KMS-11 (cell line): ENCODE measurements at regions not wholly inside any gene's neighbourhood (a gene's known extent, or its start where the extent isn't known, plus 50 kb on each side); places are given as distances from the start of the nearest gene placed in this dataset.

ENCODE experiments used
- H2AFZ ChIP-seq: fragments of 200-600 bp; sonication (generic); 2 replicates; pipeline ENCODE4 v1.6.1; 2016; ENCODE audit warnings: antibody characterized with exemption, mixed run types, low read depth
- H3K27ac ChIP-seq: fragments of 200-600 bp; sonication (generic); 2 replicates; pipeline ENCODE4 v1.6.1; 2016; ENCODE audit warnings: mild to moderate bottlenecking, mixed run types
- H3K27me3 ChIP-seq: fragments of 200-600 bp; sonication (generic); 2 replicates; pipeline ENCODE4 v1.6.1; 2017; ENCODE audit warnings: mild to moderate bottlenecking, low read depth, mixed run types, moderate library complexity; ENCODE audit not compliant: insufficient read depth
- H3K36me3 ChIP-seq: fragments of 200-600 bp; sonication (generic); 2 replicates; pipeline ENCODE4 v1.6.1; 2017; ENCODE audit warnings: mild to moderate bottlenecking, mixed run types; ENCODE audit not compliant: insufficient read depth
- H3K4me1 ChIP-seq: fragments of 200-600 bp; sonication (generic); 2 replicates; pipeline ENCODE4 v1.6.1; 2016; ENCODE audit warnings: mild to moderate bottlenecking, low read depth, mixed run types; ENCODE audit not compliant: poor library complexity, severe bottlenecking
- H3K4me2 ChIP-seq: fragments of 200-600 bp; sonication (generic); 2 replicates; pipeline ENCODE4 v1.7.0; 2016; ENCODE audit warnings: mild to moderate bottlenecking, mixed run types
- H3K4me3 ChIP-seq: fragments of 200-600 bp; sonication (generic); IDR thresholded peaks from 2 replicates; pipeline ENCODE4 v1.6.1; 2017; ENCODE audit warnings: low read depth, low read length, mixed read lengths; ENCODE audit not compliant: insufficient read depth
- H3K79me2 ChIP-seq: fragments of 200-600 bp; sonication (generic); 2 replicates; pipeline ENCODE4 v1.6.1; 2016; ENCODE audit warnings: low read depth, mixed run types; ENCODE audit not compliant: insufficient read depth
- H3K9ac ChIP-seq: fragments of 200-600 bp; sonication (generic); 2 replicates; pipeline ENCODE4 v1.6.1; 2016; ENCODE audit warnings: mild to moderate bottlenecking, mixed run types
- H4K20me1 ChIP-seq: fragments of 200-600 bp; sonication (generic); 2 replicates; pipeline ENCODE4 v1.6.1; 2016; ENCODE audit warnings: mild to moderate bottlenecking, mixed run types; ENCODE audit not compliant: insufficient read depth
- CTCF ChIP-seq: fragments of 200-600 bp; sonication (generic); conservative IDR thresholded peaks from 2 replicates; pipeline ENCODE4 v1.6.1; 2017; ENCODE audit warnings: low read depth, mild to moderate bottlenecking, antibody characterized with exemption, low read length, moderate library complexity, mixed read lengths

GRCh38 chr12:127358888-127359287 lies 908.1 kb upstream of the TMEM132C start:
- Histone ChIP-seq H3K79me2 (no peaks in the 10 kb centered on the region), H3K9ac (no peak overlapping the region), H2AFZ (no peak overlapping the region), H3K27ac (no peak overlapping the region), H3K27me3 (no peaks in the 10 kb centered on the region), H3K4me2 (no peak overlapping the region), H3K4me3 (no peak overlapping the region), H4K20me1 (no peaks in the 10 kb centered on the region), H3K36me3 (no peaks in the 10 kb centered on the region), H3K4me1 (no peaks in the 10 kb centered on the region)
- no peak for TF ChIP-seq CTCF

GRCh38 chr12:127360580-127360979 lies 906.4 kb upstream of the TMEM132C start:
- no peaks in the 10 kb centered on the region for H3K4me1 ChIP-seq
- no peak for TF ChIP-seq CTCF
- H3K4me2 ChIP-seq, result no peak overlapping the region
- H3K79me2 ChIP-seq, result no peaks in the 10 kb centered on the region
- H4K20me1 ChIP-seq, result no peaks in the 10 kb centered on the region
- no peaks in the 10 kb centered on the region for H3K27me3 ChIP-seq
- H3K36me3 ChIP-seq, result no peaks in the 10 kb centered on the region
- no peak overlapping the region for H3K4me3 ChIP-seq
- no peak overlapping the region for H3K9ac ChIP-seq
- no peak overlapping the region for H3K27ac ChIP-seq
- H2AFZ ChIP-seq, result no peak overlapping the region

- Histone ChIP-seq H3K27ac (no peak overlapping the region), H3K79me2 (no peaks in the 10 kb centered on the region), H2AFZ (no peak overlapping the region), H3K36me3 (no peaks in the 10 kb centered on the region), H4K20me1 (no peaks in the 10 kb centered on the region), H3K4me1 (no peaks in the 10 kb centered on the region), H3K4me2 (no peak overlapping the region), H3K4me3 (no peak overlapping the region), H3K9ac (no peak overlapping the region), H3K27me3 (no peaks in the 10 kb centered on the region)
- TF ChIP-seq CTCF, result no peak
These were observed 904.8 kb upstream of the TMEM132C start for GRCh38 chr12:127362121-127362520.

- no peaks in the 10 kb centered on the region for H3K27me3 ChIP-seq
- no peak overlapping the region for H3K4me2 ChIP-seq
- no peak overlapping the region for H3K4me3 ChIP-seq
- TF ChIP-seq CTCF, result 0 out of 2 replicates have a peak, but pooled peaks have one; percentile 32
- no peaks in the 10 kb centered on the region for H3K79me2 ChIP-seq
- no peak overlapping the region for H3K27ac ChIP-seq
- no peak overlapping the region for H3K9ac ChIP-seq
- H4K20me1 ChIP-seq, result no peaks in the 10 kb centered on the region
- H2AFZ ChIP-seq, result no peak overlapping the region
- no peaks in the 10 kb centered on the region for H3K36me3 ChIP-seq
- no peaks in the 10 kb centered on the region for H3K4me1 ChIP-seq
These were observed 903.6 kb upstream of the TMEM132C start for GRCh38 chr12:127363392-127363791.
